HG03097 (cell line): ENCODE measurements at regions not wholly inside any gene's neighbourhood (a gene's known extent, or its start where the extent isn't known, plus 50 kb on each side); places are given as distances from the start of the nearest gene placed in this dataset.
"Not testable (repeated sequence)": the region's sequence is repeated elsewhere in the genome, so short reads cannot be mapped to it uniquely, and the experiment has no call there.

Experiments used
- ATAC-seq: cut with Tn5 transposase; IDR thresholded peaks from one replicate; pipeline ENCODE4 v1.9.1; 2021; ENCODE audit not compliant: unreplicated experiment, low FRiP score

- no peak for ATAC-seq
Measured at GRCh38 chr13:34719060-34719875, 222.8 kb upstream of the NBEA start.

DNA sequence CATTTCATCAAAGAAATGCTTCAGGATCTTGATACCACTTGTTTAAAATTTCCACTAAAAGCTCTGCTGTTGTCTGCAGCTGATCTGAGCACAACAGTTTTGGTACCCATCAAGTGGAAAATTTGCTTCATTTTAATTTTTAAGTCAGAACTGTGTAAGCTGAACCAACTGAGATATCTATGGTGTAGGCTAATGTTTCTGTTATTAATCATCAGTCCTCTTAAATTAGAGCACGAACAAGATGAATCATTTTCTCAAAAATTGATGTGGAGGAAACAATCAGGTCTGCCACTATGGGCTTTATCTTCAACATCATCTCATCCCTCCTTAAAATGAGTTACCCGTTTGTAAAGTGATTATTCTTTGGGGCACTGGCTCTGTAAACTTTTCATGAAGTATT is 221.5 kb upstream of the NBEA start:
- ATAC-seq, result no peak

DNA sequence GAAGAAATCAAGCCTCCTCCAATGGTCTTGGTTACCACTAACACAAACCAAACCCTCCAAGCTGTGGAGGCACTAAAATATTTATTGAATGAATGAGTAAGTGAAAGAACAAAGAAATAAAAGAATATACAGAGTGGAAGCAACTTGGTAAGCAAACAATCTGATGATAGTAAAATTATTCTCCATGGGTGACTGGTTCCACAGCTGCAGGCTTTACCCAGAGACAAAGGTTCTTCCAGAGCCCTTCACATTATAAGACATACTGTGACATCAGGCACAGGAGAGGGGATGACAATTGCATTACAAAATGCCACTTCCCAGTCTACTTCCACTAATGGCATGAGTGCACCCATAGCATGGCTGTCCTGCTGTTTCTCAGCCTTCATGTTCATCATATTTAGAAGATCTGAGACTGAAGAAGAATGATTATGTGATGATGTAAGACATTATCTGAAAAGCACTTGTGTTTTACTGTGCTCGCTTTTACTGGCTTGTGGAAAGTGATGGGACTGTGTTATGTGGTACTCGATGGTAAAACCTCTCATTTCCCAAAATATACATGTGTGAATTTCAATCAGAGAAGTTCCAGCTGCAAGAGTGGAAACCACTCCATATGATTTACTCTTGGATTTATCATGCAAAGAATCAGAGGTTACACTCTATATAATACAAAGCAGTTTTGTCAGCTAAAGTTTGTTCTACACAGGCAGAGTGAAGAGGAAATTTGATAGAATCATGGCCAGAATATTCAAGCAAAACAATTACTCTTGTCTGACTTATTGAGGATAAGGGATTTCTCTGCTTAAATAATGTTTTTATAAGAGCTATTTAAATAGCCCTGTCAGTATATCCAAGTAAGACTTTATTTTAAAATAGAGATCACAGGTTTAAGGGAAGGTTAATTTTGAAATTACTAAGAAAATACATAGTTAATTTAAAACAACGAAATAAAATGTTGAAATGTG is 220.2 kb upstream of the NBEA start:
- no peak for ATAC-seq

DNA sequence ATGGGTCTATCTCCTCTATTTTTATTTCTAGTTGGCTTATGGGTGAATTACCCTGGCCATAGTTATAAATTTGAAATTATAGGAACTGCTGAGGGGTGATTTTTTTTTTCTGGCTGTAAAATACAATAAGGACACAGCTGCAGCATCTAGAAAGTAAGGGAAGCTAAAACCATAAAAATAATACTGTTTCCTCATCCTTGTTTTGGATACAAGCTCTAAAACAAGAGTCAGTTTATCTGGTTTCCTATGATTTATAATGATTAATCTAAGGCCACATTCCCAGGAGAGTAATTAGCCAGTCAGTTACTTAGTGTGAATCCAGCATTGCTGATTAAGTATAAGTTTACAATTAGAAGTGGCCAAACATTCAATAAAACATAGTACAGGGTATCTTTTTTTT is 219.1 kb upstream of the NBEA start:
- ATAC-seq, result no peak

- ATAC-seq, result no peak
Measured at GRCh38 chr13:34730961-34731360, 211.1 kb upstream of the NBEA start.

GRCh38 chr13:34731486-34731885 is 210.6 kb upstream of the NBEA start:
- no peak for ATAC-seq

- no peak for ATAC-seq
Measured at GRCh38 chr13:34733721-34734120, 208.3 kb upstream of the NBEA start.

GRCh38 chr13:34734932-34735331 is 207.1 kb upstream of the NBEA start:
- ATAC-seq, result no peak

DNA sequence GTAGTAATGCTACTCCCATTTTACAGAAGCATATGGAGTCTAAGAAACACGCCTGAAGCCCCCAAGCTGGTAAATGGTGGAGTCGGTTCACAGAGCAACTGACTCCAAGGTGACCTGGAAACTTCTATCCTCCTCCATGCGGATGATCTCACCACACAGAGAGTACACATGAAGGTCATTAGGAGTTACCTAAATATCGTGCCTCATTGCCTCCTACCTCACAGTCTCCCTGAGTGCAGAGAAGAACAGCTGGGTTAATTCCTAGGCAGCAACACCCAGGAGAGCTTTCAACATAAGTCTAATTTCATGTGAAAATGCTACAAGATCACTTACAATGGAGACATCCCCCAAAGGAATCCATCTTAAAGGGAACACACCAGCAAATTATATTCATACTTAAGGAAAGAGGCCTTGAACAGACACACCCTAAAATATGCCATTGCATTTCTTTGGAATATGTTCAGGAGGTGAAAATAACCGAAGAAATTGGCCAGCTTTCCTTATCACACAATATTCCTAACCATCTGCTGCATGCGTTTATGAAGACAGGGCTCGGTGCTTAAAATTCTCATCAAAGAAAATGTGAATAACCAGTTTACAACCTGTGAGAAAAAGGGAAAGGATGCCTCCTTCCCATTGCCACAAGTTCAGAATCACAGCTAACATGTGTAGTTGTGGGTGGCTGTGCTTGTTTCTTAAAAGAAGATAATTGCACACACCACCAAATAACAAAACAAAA is 203.6 kb upstream of the NBEA start:
- no peak for ATAC-seq

- not testable (repeated sequence) for ATAC-seq
Measured at GRCh38 chr13:34747056-34747455, 195.0 kb upstream of the NBEA start.

DNA sequence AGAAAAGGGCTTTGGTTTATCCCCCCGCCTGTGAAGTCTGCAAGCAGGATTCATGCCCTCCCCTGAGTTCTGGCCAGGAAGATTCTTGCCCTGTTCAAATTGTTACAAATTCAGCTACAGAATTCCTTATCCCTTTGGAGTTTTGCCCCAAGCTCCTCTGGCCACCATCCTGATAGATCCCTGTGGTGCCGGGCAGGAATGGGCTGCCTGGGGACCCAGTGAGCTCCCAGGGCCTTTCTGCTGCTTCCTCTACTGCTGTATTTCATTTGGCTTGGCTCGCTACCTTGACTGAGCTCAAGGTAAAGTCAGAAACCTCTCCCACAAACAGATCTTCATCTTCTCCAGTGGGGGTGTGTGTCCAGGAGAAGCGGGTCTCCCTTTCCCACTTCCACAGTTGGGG is 194.6 kb upstream of the NBEA start:
- no peak for ATAC-seq

GRCh38 chr13:34748073-34748472 is 194.0 kb upstream of the NBEA start:
- no peak for ATAC-seq

DNA sequence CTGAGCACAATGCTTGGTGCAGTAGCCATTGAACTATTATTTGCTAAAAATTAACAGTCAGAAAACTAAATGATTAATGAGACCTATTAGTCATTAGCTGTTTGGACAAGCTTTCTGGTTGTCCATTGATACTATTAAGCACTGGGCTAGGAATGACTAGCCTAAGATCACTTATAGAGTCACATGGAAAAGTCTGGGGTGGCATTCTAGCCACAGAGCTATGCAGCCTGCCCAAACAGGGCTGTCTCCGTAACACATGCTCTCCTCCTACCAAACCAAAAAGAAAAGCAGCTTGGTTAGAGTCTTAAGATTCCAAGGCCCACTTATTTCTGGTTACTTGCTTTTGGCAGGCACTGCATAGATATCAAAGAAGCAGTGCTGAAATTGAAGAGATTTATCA is 193.5 kb upstream of the NBEA start:
- ATAC-seq, result no peak

DNA sequence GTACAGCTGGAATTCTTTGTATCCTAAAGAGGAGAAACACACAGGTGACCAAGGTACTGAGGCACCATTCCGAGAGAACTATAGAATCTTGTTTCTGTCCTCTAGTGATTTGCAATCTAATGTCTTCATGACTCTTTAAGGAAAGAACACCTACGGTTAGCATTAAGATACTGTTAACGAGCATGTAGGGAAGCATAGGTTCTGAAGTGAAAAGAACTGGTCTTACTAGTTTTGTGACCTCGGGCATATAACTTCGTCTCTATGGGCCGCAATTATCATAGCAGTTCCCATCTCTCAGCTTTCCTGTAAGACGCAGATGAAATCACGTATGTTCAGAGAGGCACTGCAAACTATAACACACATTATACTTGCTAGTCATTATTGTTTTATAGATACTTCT is 193.0 kb upstream of the NBEA start:
- no peak for ATAC-seq

- ATAC-seq, result no peak
Measured at GRCh38 chr13:34750078-34750931, 191.8 kb upstream of the NBEA start.

GRCh38 chr13:34751044-34751443 is 191.0 kb upstream of the NBEA start:
- ATAC-seq, result no peak

DNA sequence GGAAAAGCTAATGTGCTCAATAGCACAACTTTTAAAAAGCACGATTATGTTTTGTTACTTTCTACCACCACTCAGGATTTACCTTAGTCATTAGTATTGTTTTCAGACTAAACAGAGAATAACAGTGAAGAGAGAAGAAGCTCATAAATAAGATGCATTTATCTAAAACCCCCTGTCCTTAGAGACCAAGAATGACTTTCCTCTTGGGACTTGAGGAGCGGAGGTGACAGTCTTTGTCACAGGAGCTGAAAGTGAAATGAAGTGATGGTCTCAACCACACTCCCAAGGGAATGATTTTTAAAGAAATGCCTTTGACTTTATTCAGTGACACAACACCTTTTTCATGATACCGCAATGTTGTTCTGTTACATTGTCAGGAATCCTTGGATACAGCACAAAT is 190.6 kb upstream of the NBEA start:
- ATAC-seq, result no peak

GRCh38 chr13:34752283-34752960 is 189.6 kb upstream of the NBEA start:
- no peak for ATAC-seq

DNA sequence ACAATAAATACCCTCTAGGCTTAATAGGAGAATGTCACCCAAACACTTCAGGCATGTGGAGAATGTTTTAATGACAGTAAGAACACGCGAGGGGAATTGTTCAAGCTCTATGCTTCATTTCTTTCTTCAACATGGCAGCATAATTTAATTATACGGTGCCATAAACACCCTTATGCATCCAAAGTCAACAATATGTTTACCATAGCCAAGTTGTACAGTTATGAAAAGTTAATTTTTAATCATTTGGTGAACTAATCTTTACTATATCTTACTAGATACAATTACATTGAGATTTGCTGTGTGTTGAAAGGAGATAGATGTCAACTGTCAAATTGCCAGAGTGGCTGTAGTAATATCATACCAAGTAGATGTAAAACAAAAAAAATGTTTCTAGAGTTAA is 185.9 kb upstream of the NBEA start:
- no peak for ATAC-seq

DNA sequence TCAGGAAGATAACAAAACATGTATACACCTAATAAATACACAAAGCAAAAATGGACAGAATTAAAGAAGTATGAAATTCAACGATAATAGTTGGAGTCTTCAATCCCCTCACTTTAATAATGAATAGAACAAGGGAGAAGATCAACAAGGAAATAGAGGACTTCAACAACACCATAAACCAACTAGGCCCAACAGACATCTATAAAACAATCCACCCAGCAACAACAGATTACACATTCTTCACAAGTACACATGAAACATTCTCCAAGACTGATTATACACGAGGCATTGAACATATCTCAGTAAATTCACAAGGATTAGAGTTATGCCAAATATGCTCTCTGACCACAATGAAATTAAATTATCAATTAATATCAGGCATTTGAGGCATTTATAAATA is 185.5 kb upstream of the NBEA start:
- no peak for ATAC-seq
